ENCODE measurements at regions not wholly inside any gene's neighbourhood (a gene's known extent, or its start where the extent isn't known, plus 50 kb on each side); places are given as distances from the start of the nearest gene placed in this dataset.

- TF ChIP-seq CTCF (IDR thresholded peaks at IDR 0.05), result no peak
- TF ChIP-seq POLR2AphosphoS5 (IDR thresholded peaks at IDR 0.05), result no peak
- no peak for TF ChIP-seq POLR2A (IDR thresholded peaks at IDR 0.05)
- no peak for TF ChIP-seq EP300 (IDR thresholded peaks at IDR 0.05; ENCODE audit: low read depth)
Measured at GRCh38 chr5:43839218-43839617, 236.2 kb downstream of the NNT start.
